GM21786 (cell line): ENCODE measurements at regions not wholly inside any gene's neighbourhood (a gene's known extent, or its start where the extent isn't known, plus 50 kb on each side); places are given as distances from the start of the nearest gene placed in this dataset.

Experiments
- ATAC-seq: cut with Tn5 transposase; IDR thresholded peaks from one replicate; pipeline ENCODE4 v1.9.1; 2021; ENCODE audit not compliant: unreplicated experiment

DNA sequence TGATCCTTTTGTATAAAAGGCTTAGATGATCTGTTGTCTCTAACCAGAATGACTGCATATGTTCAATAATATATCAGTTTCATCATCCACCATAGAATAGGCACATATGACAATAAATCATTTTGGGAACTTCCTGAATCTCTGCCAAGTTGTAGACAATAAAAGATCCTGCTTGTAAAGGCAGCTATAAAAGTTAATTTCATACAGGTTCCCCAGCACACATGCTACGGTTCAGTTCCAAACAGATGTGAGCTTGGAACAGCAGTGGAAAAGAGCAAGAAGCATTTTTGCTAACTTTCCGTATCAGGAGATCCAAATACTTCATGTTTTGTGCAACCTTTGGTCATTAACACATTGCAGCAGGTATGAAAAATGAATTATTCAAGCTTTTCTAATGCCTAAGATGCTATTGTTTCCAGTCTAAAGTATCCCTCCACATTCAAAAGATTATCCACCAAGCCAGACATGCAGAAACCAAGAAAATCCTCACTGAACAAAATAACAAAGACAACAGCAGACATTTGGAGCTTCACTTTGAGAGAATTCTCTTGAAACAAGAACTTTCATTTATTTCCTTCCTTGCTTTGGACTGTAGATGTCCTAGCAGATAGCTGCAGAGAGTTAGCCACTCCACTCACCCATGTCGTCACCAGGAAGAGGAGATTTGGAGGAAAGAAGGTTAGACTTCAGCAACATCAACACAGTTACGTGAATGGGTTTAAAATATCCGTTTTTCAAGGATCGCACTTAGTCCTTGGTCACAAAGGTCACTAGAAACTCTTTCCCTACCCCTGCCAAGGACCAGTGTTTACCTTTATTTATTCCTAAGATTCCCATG, 453.5 kb upstream of the JARID2 start:
- ATAC-seq = no peak

DNA sequence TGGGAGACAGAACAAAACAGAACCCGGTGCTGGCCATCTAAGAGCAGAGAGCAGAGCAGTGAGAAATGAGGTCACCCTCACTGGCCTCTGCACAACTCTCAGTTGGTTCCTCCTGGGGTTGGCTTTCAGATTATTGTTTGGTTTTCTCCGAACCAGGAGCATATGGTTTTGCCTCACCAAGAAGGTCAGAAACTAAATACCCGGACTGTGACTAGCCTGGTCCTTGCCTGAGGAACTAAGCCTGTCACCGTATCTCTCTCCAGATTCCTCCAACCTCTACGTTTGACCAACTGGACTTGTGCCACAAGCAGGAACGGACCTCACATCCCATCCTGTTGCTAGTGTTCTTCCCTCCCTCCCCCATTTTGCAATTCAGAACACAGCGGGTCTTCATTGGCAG, 450.4 kb upstream of the JARID2 start:
- no peak for ATAC-seq

DNA sequence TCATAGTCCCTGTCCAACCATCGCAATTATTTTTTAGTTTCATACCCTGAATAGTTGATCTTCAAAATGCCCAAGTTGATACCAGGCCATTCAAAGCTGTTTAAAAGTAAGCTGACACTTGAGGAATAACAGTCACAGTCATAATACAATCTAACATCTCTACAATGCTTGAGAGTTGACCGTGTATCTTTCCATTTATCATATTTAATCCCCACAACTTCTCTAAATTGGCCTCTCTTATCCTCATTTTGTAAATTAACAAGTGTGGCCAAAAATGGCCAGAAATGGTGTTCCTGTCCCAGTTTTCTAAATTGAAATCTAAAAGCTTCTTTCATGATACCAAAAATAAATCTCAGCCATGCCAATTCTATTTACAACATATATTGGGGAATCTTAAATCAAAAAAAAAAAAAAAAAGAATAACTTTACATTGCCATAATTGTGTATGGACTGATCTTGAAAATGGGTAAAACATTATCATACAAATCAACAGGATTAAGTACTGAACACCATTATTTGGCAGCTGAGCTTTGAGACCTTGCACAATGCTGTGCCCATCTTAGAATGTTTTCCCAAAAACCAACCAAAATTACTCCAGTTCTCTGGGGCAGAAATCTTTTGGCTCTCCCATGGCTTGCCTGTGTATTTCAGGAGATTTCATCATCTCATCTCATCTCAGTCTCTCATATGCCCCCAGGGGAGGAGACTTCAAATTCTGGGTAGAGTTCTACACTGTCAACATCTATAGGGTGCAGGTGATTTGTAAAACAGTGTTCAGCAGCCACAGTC, 448.7 kb upstream of the JARID2 start:
- ATAC-seq = no peak

DNA sequence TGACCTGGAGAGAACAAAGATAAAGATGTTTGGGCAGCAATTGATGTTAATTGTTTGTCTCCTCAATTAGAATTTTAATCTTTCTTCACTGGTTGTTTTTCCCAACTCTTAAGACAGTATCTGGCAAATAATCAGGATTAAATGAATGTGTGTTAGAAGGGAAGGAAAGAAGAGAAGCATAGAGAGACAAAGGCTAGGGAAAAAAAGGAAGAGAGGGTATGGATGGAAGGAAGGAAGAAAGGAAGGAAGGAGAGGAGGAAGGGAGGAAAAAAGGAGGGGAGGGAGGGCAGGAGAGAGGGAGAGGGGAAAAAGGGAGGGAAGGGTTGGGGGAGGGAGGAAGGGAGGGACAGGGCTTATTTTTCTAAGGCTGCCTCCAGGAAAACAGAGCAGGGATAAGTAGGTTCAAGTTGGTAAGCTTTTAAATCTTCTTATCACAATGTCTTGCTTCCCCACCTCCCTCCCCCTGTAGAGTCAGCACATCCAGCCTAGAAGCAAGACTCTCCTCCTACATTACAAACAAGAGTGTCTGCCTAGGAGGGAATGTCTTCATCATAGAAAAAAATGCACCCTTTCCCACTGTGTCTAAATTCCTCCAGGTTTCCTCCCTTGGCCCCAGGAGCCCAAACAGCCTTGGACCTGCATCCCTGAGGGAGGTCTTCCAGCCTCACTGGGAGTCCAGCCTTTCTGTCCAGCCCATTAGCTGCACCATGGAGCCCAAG, 447.8 kb upstream of the JARID2 start:
- ATAC-seq = no peak

DNA sequence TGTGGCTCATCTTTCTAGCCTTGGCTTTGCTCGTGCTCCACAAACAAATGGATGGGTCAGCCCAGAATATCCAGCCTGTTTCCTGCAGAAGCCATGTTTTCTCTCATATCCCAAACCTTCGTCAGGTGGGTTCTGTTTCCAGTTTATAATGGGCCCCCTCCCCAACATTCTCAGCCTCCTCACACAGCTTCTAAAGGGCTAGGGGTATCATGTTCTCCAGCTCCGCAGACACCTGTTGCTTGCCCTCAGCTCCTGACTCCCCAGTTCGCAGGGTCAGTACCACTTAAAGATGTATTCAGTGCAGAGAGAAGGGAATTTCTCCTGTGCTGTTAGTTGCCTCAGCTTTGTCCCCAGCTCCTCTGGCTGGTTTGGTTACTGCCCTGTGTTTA, 447.3 kb upstream of the JARID2 start:
- no peak for ATAC-seq

DNA sequence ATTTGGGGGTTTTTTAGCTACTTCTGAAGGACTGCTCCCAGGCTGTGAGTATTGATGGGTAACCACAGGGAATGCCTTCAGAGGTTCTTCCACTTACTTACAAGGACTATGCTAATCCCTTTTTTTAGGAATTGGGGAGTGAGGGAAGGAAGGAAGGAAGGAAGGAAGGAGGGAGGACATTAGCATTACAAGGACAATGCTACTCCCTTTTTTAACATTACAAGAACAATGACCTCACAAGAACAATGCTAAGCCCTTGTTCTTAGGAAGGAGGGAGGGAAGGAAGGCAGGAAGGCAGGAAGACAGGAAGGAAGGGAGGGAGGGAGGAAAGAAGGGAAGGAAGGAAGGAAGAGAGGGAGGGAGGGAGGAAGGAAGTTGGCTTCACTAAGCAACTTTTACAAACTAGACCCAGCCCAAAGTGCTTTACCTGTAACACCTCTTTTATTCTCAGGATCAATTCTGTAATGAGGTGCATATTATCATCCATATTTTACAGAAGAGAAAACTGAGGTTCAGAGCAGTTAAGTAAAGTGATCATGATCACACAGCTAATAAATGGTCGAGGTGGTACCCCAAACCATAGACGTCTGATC, 446.8 kb upstream of the JARID2 start:
- ATAC-seq = no peak

DNA sequence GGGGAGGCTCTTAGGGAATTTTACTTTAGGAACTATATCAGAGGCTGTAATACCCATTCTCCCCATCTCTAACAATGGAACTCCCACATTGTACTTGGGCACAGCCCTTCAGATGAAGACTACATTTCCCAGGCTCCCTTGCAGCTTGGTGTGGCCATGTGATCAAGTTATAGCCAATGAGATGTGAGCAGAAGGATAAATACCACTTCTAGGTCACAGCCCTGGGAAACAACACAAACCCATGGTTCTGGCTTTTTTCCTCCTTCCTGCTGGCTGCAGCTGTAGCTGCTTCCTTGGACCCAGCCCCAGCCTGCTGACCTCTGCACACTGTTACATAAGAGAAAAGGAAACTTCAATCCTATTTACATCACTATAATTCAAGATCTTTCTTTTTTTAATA, 445.9 kb upstream of the JARID2 start:
- peak; percentile 56 for ATAC-seq

DNA sequence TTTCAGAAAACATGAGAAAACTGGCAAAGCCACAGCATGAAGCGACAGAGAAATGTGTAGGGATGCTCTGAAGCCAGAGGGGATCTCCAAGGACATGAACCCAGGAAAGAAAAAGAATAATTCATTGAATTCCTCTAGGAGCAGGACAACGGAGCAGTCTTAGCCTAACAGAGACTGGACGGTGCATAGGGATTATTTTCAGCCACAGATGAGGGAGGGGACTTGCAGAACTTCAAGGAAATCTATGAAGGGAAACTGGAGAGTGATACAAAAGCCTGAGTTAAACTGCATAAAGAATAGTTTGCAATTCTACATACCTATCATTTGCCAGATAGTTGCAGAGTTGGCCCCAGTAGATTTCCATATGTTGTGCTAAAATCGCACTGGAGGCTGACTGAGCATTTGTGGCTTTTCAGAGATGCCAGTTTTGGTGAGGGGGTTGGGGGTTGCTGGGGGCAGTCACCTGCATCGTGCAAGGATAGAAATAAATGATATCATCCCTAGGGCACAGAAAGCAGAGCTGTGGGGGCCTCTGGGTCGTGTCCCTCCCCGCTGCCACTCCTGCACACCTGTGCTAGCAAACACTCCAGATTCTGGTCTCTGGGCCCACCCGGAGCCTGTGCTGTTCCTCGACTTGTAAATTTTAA, 443.2 kb upstream of the JARID2 start:
- ATAC-seq = no peak

DNA sequence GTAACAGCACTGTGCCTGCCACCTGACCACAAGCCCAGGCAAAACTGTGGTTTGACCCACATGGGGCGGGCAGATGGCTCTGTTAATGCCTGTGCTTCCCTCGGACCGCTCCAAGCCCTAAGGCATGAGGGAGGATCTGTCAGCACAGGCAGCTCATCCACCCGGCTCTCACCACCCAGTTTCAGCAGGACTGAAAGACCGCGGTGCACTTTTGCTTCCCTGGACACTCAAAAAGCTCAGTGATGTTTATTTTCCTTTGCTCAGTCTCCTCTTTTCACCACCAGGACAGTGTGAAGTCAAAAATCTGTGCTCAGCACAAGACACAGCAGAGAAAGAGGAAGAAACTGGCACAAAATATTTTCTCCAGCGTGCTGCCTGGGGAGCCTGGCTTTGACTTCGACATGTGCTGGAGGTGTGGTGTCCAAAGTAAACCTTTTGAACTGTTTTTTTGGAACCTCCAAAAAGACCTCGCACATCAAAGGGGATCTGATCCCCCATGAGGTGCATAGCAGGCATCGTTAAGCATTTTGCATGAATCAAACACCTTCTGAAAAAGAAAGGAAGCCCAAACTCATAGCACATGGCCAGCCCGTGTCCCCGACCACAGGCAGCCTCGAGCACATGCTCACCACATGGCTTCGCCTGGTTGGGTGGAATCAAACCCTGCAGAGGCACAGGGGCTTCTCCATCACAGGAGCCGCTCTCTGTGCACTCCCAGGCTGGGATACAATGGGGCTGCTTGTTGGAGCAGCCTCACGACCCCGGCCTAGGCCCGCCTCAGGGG, 441.7 kb upstream of the JARID2 start:
- no peak for ATAC-seq

DNA sequence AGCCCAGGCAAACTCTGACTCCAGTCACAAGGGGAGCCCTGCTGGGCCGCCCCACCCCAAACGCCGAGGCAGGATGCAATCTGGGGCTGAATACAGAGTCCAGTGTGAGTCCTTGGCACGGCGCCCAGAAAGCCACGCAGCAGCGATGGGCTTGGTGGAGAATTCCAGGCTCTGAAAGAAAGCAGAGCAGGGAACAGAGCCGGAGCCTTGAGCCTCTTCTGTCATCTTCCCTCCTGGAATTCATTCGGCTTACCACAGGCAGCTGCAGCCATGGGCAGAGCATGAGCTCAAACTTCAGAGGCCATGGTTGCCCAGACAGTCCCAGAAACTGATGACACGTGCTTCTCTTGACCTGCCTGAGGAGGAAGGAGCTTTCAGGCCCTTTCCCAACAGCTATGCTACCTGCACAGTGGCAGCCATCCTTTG, 441.1 kb upstream of the JARID2 start:
- no peak for ATAC-seq

DNA sequence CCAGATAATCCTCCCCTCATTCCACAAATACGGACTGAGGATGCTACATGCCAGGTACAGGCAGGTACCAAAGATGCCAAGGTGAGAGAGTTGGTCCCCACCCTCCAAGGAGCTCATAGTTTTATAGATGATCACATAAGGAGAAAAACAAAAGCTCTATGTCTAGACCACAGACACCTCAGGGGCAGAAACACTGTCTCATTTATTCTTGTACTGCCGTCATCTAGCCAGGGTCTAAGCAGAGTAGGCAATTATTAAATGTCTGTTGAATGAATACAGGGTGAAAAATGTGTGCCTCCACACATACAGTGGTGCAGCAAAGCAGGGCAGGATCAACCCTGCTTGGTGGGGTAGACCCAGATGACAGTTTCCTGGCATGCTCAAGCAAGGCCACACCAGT, 439.8 kb upstream of the JARID2 start:
- no peak for ATAC-seq

DNA sequence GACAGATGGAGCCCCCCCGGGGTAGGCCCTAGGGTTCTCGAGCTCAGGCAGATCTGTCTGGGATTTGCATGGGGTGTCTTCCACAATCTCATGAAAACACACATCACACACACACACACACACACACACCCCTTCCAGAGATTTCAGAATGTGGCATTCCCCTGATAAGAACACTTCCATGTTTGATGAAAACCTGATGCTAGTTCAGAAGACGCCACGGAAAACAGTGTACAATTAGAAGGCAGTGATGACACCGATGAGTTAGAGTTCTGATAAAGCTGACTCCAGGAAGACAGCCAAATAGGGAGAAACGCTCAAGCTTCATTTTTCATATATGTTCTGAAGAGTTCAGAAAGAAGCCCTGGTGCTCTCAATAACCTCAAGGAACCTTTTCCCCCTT, 438.7 kb upstream of the JARID2 start:
- ATAC-seq = no peak

DNA sequence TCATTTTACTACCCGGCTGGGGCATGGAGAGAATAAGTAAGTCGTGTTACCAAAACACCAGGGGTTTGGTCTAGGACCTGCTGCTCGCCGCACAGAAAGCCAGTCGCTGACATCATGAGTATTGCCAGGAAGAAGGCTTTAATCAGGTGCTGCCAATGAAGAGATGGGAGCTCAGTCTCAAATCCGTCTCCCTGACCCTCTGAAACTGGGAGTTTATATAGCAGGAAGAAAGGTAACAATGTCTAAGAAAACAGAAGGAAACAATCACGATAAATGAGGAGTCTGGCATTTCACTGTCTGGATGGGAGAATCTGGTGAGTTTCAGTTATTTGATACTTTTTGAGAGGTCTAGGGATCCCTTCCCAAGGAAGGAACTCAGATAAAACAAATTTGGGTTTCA, 437.9 kb upstream of the JARID2 start:
- no peak for ATAC-seq

DNA sequence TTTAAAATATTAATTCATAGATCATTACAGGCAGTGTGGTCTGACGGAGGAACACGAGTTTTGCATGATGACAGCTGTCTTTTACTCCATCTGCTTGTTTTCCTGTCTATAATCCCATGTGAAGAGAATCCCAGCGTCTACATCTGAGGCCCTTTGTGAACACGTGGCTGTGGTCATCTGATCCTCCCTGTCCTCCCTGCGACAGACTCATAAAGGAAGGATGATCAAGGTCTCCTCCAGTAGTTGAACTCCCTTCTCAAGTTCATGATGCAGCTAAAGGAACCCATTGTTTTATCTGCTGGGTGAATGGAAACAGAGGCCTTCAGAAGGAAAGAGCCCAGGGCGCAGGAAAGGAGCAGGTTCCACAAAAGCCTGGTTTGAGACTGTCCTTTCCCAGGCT, 435.8 kb upstream of the JARID2 start:
- ATAC-seq = no peak

DNA sequence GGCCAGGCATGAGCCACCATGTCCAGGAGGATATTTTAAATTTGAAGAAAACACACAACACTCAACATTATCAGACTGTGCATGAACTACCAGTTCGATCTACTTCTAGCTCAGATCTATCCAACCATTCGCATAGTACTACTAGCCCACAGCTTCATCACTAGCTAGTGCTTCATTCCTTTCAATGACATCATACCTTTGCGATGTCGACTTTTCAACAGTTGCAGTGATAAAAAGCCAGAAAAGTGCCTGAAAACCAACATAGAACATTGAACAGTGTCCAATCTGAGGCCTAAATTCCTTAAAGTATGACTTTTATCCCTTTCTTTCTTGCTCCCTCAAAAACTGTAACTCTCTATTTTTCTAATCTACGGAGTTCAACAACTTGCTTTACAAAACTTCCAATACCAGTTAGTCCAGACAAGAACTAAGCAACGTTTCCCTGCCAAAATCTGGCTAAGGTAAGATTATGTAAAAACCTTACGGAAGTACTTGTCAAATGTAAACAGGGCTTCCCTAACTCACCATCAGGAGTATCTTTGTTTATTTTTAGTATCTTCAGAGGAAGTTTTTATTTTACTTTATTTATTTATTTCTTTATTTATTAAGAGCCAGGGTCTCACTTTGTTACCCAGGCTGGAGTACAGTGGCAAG, 434.0 kb upstream of the JARID2 start:
- ATAC-seq = no peak

DNA sequence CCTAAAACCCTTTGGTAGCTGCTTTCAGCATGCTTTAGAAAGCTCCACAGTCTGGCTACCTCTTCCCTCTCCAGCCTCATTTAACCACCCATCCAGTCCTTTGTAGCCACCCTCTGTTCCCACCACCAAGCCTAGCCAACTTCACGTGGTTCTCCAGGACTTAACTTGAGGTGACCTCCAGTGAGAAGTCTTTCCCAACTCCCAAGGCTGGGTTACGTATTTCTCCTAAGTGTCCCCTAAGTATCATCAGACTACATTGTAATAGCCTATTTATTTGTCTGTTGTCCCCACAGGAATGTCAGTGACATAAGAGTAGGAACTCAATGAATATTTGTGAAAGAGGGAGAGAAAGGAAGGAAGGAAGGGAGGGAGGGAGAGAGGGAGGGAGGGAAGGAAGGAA, 431.9 kb upstream of the JARID2 start:
- no peak for ATAC-seq

DNA sequence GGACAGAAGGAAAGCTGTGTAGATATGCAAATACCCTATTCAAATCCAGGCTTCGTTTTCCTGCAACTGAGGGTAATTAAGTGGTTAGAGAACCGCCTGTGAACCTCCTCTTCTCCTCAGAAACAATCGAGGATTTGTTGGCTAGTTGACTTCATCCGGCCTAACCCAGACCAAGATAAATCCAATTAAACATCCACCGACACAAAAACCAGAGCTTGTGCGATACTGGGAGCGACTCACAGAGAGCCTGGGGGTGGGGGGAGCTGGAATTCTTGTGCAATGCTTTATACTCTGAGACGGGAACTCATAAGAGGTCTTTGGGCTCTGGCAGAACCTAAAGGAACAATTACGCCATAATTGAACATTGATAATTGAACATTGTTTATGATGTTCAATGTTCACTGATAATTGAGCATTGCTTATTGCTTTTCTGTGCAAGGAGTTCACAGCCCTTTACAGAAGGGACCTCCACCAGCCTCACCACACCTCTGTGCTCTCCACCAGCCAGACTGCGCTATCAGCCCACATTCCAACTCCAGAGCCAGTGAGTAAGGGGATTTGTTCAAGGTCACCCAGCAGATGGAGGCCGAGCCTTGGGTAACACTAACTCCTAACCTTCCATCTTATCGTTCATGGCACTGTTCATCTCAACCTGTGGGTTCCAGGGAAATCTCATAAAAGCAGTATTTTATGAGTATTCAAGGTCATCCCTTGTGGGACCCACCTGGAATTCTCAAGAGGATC, 429.6 kb upstream of the JARID2 start:
- no peak for ATAC-seq

DNA sequence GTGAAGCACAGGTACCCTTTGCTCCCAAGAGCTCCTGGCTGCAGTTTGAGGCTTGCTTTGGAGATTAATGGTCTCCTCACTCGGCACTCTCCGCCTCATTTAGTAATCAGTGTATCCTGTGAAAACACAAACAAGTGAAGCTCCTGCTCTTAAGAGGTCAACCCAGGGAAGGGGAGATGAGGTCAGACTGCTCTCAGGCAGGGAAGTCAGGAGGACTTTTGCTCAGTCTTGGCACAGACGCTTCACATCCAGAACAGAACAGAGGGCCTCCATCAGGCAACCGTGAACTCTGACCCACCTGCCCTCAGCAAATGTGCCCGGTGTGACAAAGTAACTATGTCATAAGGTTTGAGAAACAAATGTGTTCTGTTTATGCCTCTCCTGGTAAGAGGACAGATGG, 428.8 kb upstream of the JARID2 start:
- ATAC-seq = no peak

DNA sequence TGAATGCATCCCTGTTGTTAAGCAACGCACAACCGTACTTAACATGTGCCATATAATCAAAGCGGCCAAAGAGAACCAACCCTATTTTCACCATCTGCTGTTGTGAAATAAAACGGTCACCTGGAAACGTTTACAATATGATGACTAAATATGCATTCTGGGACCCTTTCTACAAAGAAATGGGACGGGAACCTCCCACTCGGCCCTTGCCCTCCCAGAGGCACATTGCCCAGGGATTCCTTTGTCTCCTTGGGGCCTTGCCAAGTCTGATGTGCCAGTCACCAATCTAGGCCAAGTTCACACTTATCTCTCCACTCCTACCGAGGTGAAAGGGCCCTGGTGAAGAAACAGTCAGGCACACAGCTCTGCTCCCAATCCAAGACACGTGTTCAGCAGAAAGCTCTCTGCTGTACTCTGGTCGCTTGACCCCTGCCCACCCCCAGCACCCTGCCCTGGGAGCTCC, 427.4 kb upstream of the JARID2 start:
- no peak for ATAC-seq
